Loucy (cell line): ENCODE measurements at regions not wholly inside any gene's neighbourhood (a gene's known extent, or its start where the extent isn't known, plus 50 kb on each side); places are given as distances from the start of the nearest gene placed in this dataset.
"Not testable (repeated sequence)": the region's sequence is repeated elsewhere in the genome, so short reads cannot be mapped to it uniquely, and the experiment has no call there.

ENCODE experiments used
- H2AFZ ChIP-seq: fragments of 200-600 bp; sonication (generic); 2 replicates; pipeline ENCODE4 v1.6.0; 2016; ENCODE audit warnings: antibody characterized with exemption, mild to moderate bottlenecking, low read length, moderate library complexity
- H3F3A ChIP-seq: fragments of 200-600 bp; 2 replicates; pipeline ENCODE4 v1.6.0; 2016; ENCODE audit warnings: antibody characterized with exemption, low read depth, mild to moderate bottlenecking
- H3K27me3 ChIP-seq: fragments of 200-600 bp; sonication (generic); 2 replicates; pipeline ENCODE4 v1.6.1; 2014; ENCODE audit warnings: low read length, mild to moderate bottlenecking; ENCODE audit not compliant: insufficient read depth, poor library complexity, severe bottlenecking
- H3K36me3 ChIP-seq: fragments of 200-600 bp; sonication (generic); 2 replicates; pipeline ENCODE4 v1.6.1; 2016; ENCODE audit warnings: low read length; ENCODE audit not compliant: insufficient read depth
- H3K4me1 ChIP-seq: fragments of 200-600 bp; sonication (generic); 2 replicates; pipeline ENCODE4 v1.5.1; 2014; ENCODE audit warnings: low read length, mild to moderate bottlenecking; ENCODE audit not compliant: insufficient read depth, poor library complexity, severe bottlenecking
- H3K4me2 ChIP-seq: fragments of 200-600 bp; sonication (generic); 2 replicates; pipeline ENCODE4 v1.6.0; 2014; ENCODE audit warnings: antibody characterized with exemption, low read length, low read depth, mild to moderate bottlenecking; ENCODE audit not compliant: poor library complexity, severe bottlenecking
- H3K4me3 ChIP-seq: fragments of 200-600 bp; sonication (generic); 2 replicates; pipeline ENCODE4 v1.5.1; 2014; ENCODE audit warnings: low read length, mild to moderate bottlenecking, mixed read lengths; ENCODE audit not compliant: poor library complexity, severe bottlenecking
- H3K79me2 ChIP-seq: fragments of 200-600 bp; sonication (generic); 2 replicates; pipeline ENCODE4 v1.6.1; 2014; ENCODE audit warnings: low read length; ENCODE audit not compliant: insufficient read depth
- H3K9ac ChIP-seq: fragments of 200-600 bp; sonication (generic); 2 replicates; pipeline ENCODE4 v1.6.0; 2014; ENCODE audit warnings: mild to moderate bottlenecking, low read depth, low read length, moderate library complexity; ENCODE audit not compliant: poor library complexity, severe bottlenecking
- H3K9me2 ChIP-seq: fragments of 200-600 bp; sonication (generic); replicated peaks from 2 replicates; pipeline ENCODE4 v1.6.1; 2016; ENCODE audit warnings: low read depth, low read length, mixed read lengths
- H3K9me3 ChIP-seq: fragments of 200-600 bp; sonication (generic); 2 replicates; pipeline ENCODE4 v1.6.1; 2014; ENCODE audit warnings: mild to moderate bottlenecking, antibody characterized with exemption, low read length, low read depth; ENCODE audit not compliant: insufficient read depth
- H4K20me1 ChIP-seq: fragments of 200-600 bp; sonication (generic); 2 replicates; pipeline ENCODE4 v1.6.0; 2014; ENCODE audit warnings: antibody characterized with exemption, low read length, mild to moderate bottlenecking; ENCODE audit not compliant: insufficient read depth, poor library complexity, severe bottlenecking
- EZH2phosphoT487 ChIP-seq: fragments of 200-600 bp; IDR thresholded peaks from 2 replicates; pipeline ENCODE4 v1.6.1; 2018; ENCODE audit warnings: antibody characterized with exemption, mild to moderate bottlenecking, moderate library complexity, borderline replicate concordance
- TF ChIP-seq, protein P1 (sequence below): fragments of 200-600 bp; sonication (generic); conservative IDR thresholded peaks from 2 replicates; pipeline ENCODE4 v1.5.1; 2014; ENCODE audit warnings: mild to moderate bottlenecking, antibody characterized with exemption, low read length

DNA sequence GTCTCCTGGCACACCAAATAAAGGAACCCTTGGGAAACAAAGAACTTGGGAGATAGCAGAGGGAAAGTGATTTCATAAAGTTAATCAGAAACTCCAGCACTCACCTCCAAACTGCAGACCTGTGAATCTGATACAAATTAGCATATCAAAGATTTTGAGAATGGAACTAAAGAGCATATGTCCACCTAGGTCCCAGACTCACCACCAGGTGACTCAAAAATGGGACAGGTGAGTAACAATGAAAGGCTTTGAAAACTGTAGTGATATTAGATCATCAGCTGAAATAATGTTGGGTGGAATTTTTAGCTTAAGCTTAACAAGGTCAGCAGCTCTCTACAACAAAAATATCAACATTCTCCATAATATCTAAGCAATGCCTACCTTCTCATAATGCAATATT is 214.8 kb downstream of the RERGL start:
- Histone ChIP-seq H3K4me3 (no peak overlapping the region), H3K9ac (no peak overlapping the region), H3K4me1 (no peaks in the 10 kb centered on the region), H3K79me2 (no peaks in the 10 kb centered on the region), H3K9me3 (no peaks in the 10 kb centered on the region; the same call in 1 of the 2 replicates), H4K20me1 (no peaks in the 10 kb centered on the region), H3K36me3 (no peaks in the 10 kb centered on the region), H3F3A (no peaks in the 10 kb centered on the region), H2AFZ (no peak overlapping the region), H3K4me2 (no peak overlapping the region), H3K9me2 (no peaks in the 10 kb centered on the region), H3K27me3 (no peaks in the 10 kb centered on the region)
- TF ChIP-seq EZH2phosphoT487, result no peak
- TF ChIP-seq, protein P1, sequence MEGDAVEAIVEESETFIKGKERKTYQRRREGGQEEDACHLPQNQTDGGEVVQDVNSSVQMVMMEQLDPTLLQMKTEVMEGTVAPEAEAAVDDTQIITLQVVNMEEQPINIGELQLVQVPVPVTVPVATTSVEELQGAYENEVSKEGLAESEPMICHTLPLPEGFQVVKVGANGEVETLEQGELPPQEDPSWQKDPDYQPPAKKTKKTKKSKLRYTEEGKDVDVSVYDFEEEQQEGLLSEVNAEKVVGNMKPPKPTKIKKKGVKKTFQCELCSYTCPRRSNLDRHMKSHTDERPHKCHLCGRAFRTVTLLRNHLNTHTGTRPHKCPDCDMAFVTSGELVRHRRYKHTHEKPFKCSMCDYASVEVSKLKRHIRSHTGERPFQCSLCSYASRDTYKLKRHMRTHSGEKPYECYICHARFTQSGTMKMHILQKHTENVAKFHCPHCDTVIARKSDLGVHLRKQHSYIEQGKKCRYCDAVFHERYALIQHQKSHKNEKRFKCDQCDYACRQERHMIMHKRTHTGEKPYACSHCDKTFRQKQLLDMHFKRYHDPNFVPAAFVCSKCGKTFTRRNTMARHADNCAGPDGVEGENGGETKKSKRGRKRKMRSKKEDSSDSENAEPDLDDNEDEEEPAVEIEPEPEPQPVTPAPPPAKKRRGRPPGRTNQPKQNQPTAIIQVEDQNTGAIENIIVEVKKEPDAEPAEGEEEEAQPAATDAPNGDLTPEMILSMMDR, result no peak

DNA sequence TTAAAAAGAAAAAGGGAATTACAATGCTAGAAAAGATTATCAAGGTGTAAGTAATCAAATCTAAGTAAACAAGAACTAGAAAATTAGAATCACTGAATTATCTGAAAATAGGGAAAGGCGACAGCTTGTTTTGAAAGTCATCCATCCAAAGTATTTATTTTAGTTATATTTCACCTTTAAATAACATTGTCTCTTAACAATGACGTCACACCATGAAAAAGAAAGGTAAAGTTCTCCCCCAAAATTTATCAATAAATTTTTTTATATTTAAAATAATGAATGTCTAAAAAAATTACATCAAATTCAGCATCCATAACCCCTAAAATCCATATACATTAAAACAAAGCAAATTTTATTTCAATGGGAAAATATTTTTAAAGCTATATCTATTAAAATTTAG is 223.2 kb downstream of the RERGL start:
- H3K27me3 ChIP-seq, result no peaks in the 10 kb centered on the region
- H3K4me1 ChIP-seq, result no peaks in the 10 kb centered on the region
- H3K9me2 ChIP-seq, result no peaks in the 10 kb centered on the region
- no peaks in the 10 kb centered on the region for H3K36me3 ChIP-seq
- H3K4me3 ChIP-seq, result no peak overlapping the region
- no peak overlapping the region for H2AFZ ChIP-seq
- H3K79me2 ChIP-seq, result no peaks in the 10 kb centered on the region
- H3F3A ChIP-seq, result no peaks in the 10 kb centered on the region
- TF ChIP-seq, protein P1, result no peak
- no peak for TF ChIP-seq EZH2phosphoT487
- no peak overlapping the region for H3K9ac ChIP-seq
- H3K9me3 ChIP-seq, result no peaks in the 10 kb centered on the region
- no peak overlapping the region for H3K4me2 ChIP-seq
- no peaks in the 10 kb centered on the region for H4K20me1 ChIP-seq

DNA sequence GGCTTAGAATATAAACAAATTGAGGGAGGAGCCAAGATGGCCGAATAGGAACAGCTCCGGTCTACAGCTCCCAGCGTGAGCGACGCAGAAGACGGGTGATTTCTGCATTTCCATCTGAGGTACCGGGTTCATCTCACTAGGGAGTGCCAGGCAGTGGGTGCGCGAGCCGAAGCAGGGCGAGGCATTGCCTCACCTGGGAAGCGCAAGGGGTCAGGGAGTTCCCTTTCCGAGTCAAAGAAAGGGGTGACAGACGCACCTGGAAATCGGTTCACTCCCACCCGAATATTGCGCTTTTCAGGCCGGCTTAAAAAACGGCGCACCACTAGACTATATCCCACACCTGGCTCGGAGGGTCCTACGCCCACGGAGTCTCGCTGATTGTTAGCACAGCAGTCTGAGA is 234.4 kb downstream of the RERGL start:
- H3K36me3 ChIP-seq, H3K9me2 ChIP-seq, H3K4me3 ChIP-seq, H4K20me1 ChIP-seq, H3K9ac ChIP-seq, H3K4me2 ChIP-seq, H3K27me3 ChIP-seq, H3F3A ChIP-seq, H3K79me2 ChIP-seq, H3K9me3 ChIP-seq, H2AFZ ChIP-seq, H3K4me1 ChIP-seq: not testable (repeated sequence)

DNA sequence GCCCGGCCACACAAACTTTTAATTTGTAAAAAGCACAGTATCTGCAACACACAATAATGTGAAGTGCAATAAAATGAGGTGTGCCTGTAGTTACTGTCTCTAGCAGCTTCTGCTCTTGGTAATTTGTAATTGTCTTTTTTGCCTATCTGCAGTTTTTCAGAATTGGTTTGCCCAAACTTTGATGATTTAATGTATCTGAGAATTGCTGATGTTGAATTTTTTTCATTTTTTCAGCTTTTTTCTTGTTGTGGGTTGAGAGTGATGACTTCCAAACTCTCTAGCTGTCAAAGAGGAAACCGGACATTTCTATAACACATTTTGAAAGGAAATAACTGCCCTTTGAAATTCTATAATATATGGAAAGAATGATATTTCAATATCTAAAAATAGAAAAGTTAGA is 236.9 kb downstream of the RERGL start:
- Histone ChIP-seq H3K9me3 (no peaks in the 10 kb centered on the region), H3K4me1 (no peaks in the 10 kb centered on the region), H3K4me2 (no peak overlapping the region), H3K9ac (no peak overlapping the region), H3K27me3 (no peaks in the 10 kb centered on the region), H4K20me1 (no peaks in the 10 kb centered on the region), H3F3A (no peaks in the 10 kb centered on the region), H3K36me3 (no peaks in the 10 kb centered on the region), H3K79me2 (no peaks in the 10 kb centered on the region), H2AFZ (no peak overlapping the region), H3K9me2 (no peaks in the 10 kb centered on the region), H3K4me3 (no peak overlapping the region)
- TF ChIP-seq EZH2phosphoT487, result no peak
- TF ChIP-seq, protein P1, result no peak
